HL-60 (cell line): ENCODE measurements at regions not wholly inside any gene's neighbourhood (a gene's known extent, or its start where the extent isn't known, plus 50 kb on each side); places are given as distances from the start of the nearest gene placed in this dataset.
"Not testable (repeated sequence)": the region's sequence is repeated elsewhere in the genome, so short reads cannot be mapped to it uniquely, and the experiment has no call there.

Experiments
- DNase-seq, 2 experiments: peaks; one replicate each; pipeline ENCODE4 v3.0.0-alpha.2; 2010 to 2020; ENCODE audit warnings: low read depth in 1 of 2, low spot score in 1 of 2
- H3K27ac ChIP-seq: fragments of 250-450 bp; sonication (Bioruptor Pico); replicated peaks from 2 replicates; pipeline ENCODE4 v1.5.1; 2020; ENCODE audit warnings: mild to moderate bottlenecking, moderate library complexity
- H3K27me3 ChIP-seq: fragments of 250-450 bp; sonication (Bioruptor Pico); 2 replicates; pipeline ENCODE4 v1.5.1; 2021; ENCODE audit warnings: mild to moderate bottlenecking, moderate library complexity; ENCODE audit not compliant: insufficient read depth, poor library complexity, severe bottlenecking
- H3K4me3 ChIP-seq: replicated peaks from 2 replicates; pipeline ENCODE4 v1.5.1; 2011; ENCODE audit warnings: mild to moderate bottlenecking, control low read depth, low read length; ENCODE audit not compliant: insufficient read depth
- GABPA ChIP-seq: IDR thresholded peaks from 2 replicates; pipeline ENCODE4 v1.6.1; 2012; ENCODE audit warnings: low read depth
- POLR2AphosphoS5 ChIP-seq: IDR thresholded peaks from 2 replicates; pipeline ENCODE4 v1.6.1; 2012; ENCODE audit warnings: low read depth
- SPI1 ChIP-seq: IDR thresholded peaks from 2 replicates; pipeline ENCODE4 v1.6.1; 2012; ENCODE audit warnings: low read depth, mild to moderate bottlenecking, borderline replicate concordance
- TF ChIP-seq, protein P1 (sequence below): IDR thresholded peaks from 2 replicates; pipeline ENCODE4 v1.6.1; 2012; ENCODE audit warnings: low read depth; ENCODE audit not compliant: insufficient replicate concordance
- TF ChIP-seq, protein P2 (sequence below): IDR thresholded peaks from one replicate; pipeline ENCODE4 v1.5.1; 2011; ENCODE audit warnings: low read length, control low read depth, inconsistent platforms; ENCODE audit not compliant: insufficient read depth

DNA sequence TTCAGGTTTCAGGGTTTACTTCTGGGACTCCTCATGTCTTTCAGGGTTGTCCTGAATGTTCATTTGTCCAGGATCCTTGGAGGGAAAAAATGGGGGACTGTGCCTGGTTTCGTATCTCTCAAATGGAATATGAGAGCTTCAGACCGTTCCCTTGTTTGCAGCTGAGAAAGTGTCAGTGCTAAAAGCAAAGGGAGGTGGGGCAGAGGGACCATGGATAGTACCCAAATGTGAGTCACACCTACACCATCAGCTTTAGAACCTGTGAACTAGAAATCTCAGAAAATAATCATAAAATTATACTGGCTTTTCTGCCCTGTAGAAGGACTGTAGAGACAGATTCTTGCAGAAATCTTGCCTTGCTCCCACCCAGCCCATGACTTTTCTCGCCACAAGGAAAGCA, 84.3 kb upstream of the TAF11L2 start:
- Histone ChIP-seq H3K27ac (peak overlapping the region; percentile 45), H3K27me3 (no peaks in the 10 kb centered on the region), H3K4me3 (no peak overlapping the region)
- no peak for DNase-seq
- no peak for TF ChIP-seq GABPA
- TF ChIP-seq, protein P1, sequence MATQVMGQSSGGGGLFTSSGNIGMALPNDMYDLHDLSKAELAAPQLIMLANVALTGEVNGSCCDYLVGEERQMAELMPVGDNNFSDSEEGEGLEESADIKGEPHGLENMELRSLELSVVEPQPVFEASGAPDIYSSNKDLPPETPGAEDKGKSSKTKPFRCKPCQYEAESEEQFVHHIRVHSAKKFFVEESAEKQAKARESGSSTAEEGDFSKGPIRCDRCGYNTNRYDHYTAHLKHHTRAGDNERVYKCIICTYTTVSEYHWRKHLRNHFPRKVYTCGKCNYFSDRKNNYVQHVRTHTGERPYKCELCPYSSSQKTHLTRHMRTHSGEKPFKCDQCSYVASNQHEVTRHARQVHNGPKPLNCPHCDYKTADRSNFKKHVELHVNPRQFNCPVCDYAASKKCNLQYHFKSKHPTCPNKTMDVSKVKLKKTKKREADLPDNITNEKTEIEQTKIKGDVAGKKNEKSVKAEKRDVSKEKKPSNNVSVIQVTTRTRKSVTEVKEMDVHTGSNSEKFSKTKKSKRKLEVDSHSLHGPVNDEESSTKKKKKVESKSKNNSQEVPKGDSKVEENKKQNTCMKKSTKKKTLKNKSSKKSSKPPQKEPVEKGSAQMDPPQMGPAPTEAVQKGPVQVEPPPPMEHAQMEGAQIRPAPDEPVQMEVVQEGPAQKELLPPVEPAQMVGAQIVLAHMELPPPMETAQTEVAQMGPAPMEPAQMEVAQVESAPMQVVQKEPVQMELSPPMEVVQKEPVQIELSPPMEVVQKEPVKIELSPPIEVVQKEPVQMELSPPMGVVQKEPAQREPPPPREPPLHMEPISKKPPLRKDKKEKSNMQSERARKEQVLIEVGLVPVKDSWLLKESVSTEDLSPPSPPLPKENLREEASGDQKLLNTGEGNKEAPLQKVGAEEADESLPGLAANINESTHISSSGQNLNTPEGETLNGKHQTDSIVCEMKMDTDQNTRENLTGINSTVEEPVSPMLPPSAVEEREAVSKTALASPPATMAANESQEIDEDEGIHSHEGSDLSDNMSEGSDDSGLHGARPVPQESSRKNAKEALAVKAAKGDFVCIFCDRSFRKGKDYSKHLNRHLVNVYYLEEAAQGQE, result peak; percentile 83

DNA sequence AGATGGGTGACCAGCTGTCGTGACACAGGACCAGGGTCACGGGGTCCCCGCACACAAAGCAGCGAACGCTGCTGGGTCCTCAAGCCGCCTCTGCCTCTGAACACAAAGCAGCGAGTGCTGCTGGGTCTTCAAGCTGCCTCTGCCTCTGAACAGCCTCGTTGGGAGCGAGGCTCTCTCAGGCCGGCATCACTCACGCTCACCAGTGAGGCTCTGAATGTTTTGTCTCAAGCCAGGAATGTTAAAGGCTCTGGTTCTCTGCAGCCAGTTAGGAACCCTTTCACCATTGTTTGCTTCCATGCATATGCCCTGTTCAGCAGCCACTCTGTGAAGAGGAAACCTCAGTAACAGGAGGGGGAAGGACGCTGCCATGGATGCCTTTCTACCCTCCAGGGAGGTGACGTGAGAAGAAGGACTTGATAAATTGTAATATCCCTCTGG, 82.7 kb upstream of the TAF11L2 start:
- no peaks in the 10 kb centered on the region for H3K27me3 ChIP-seq
- no peak overlapping the region for H3K27ac ChIP-seq
- TF ChIP-seq, protein P1, result no peak
- TF ChIP-seq, protein P2, sequence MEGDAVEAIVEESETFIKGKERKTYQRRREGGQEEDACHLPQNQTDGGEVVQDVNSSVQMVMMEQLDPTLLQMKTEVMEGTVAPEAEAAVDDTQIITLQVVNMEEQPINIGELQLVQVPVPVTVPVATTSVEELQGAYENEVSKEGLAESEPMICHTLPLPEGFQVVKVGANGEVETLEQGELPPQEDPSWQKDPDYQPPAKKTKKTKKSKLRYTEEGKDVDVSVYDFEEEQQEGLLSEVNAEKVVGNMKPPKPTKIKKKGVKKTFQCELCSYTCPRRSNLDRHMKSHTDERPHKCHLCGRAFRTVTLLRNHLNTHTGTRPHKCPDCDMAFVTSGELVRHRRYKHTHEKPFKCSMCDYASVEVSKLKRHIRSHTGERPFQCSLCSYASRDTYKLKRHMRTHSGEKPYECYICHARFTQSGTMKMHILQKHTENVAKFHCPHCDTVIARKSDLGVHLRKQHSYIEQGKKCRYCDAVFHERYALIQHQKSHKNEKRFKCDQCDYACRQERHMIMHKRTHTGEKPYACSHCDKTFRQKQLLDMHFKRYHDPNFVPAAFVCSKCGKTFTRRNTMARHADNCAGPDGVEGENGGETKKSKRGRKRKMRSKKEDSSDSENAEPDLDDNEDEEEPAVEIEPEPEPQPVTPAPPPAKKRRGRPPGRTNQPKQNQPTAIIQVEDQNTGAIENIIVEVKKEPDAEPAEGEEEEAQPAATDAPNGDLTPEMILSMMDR, result no peak
- TF ChIP-seq POLR2AphosphoS5, result no peak
- no peak for TF ChIP-seq GABPA
- TF ChIP-seq SPI1, result no peak
- H3K4me3 ChIP-seq, result no peak overlapping the region
- no peak for DNase-seq

DNA sequence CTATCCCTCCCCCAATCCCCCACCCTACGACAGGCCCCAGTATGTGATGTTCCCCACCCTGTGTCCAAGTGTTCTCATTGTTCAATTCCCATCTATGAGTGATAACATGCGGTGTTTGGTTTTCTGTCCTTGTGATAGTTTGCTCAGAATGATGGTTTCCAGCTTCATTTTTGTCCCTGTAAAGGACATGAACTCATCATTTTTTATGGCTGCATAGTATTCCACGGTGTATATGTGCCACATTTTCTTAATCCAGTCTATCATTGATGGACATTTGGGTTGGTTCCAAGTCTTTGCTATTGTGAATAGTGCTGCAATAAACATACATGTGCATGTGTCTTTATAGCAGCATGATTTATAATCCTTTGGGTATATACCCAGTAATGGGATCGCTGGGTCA, 81.7 kb upstream of the TAF11L2 start:
- H3K4me3 ChIP-seq, H3K27me3 ChIP-seq, DNase-seq, H3K27ac ChIP-seq: not testable (repeated sequence)

DNA sequence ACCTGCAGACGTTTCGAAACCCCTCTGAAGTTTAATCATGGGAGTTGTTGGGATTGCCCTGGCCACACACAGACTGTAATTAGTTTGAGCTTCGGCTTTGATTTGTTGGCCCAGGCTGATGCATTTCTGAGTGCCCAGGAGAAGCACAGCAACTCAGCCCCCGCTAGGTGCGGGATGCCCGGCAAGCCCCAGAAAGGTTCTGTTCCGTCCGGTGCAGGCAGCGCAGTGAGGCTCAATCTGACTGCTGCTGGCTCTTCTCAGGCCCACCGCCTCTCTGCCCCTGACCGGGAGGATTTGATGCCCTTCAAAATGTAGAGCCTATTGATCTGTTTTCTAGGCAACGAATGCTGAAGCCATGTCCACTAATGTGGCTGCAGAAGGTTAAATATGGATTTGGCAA, 73.4 kb upstream of the TAF11L2 start:
- Histone ChIP-seq H3K27me3 (no peaks in the 10 kb centered on the region), H3K4me3 (no peak overlapping the region), H3K27ac (no peak overlapping the region)
- no peak for TF ChIP-seq POLR2AphosphoS5
- TF ChIP-seq SPI1, result no peak
- DNase-seq, result no peak

DNA sequence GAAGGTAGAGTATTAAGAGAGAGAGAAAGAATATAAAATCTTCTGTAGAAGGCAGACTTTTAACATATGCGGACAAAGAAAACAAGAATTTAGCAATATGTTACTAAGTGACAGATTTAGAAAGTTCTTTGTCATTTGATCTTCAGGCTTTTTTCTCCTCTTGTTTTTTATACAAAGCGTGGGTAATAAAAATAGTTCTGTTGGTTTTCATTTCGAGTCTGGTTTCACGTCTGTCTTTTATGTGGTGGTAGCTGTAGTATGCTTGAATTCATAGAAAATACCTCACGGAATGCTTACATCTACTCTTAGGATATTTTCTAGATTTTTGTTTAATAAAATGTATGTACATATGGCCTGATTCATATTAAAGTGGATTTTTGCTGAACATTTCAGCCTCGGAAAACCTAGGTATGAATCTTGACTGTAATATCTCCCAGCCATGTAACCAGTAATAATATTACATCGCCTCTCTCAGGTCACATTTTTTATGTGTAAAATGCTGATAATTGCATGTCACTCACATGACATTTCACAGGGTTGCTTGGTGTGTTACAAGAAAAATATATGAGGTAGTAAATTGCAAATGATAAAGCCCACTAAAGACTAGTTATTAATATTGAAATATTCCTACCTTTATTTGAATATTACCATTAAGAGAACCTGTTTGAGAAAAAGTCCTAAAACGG, 72.5 kb upstream of the TAF11L2 start:
- Histone ChIP-seq H3K4me3 (no peak overlapping the region), H3K27me3 (no peaks in the 10 kb centered on the region), H3K27ac (no peak overlapping the region)
- TF ChIP-seq, protein P1, result no peak
- TF ChIP-seq SPI1 (no peak), POLR2AphosphoS5 (no peak), GABPA (no peak)
- TF ChIP-seq, protein P2, result no peak
- DNase-seq, result no peak
